ENCODE measurements at regions not wholly inside any gene's neighbourhood (a gene's known extent, or its start where the extent isn't known, plus 50 kb on each side); places are given as distances from the start of the nearest gene placed in this dataset.
A peak's percentile ranks its signal among the peaks of the same experiment; 100 is the strongest.

DNA sequence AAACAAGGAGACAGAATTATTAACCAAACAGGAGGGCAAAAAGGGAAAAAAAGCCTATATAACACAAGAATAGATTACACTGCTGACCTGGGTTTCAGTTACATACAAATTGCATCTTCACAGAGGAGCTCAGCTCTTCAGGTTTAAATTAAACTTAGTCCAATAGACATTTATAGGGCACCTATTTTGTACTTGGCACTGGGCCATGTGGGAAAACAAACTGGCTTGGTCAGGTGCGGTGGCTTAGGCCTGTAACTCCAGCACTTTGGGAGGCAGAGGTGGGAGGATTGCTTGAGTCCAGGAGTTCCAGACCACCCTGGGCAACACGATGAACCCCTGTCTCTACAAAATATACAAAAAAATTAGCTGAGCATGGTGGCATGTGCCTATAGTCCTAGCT is 62.3 kb upstream of the CCDC6 start:
- no peak overlapping the region for H3K4me3 ChIP-seq
- BruUV-seq (replicated peaks): no TSS peak
- no peaks in the 10 kb centered on the region for H3K9me3 ChIP-seq (replicated peaks; ENCODE audit: control insufficient read depth, insufficient read depth, low read depth, low read length)
- WGBS (ENCODE audit: insufficient coverage, low coverage, missing lambda C conversion rate): 23% methylated on average over 2 of the region's 2 CpGs
- H3K9me1 ChIP-seq (ENCODE audit: control insufficient read depth, insufficient read depth, low read length): no peaks in the 10 kb centered on the region
- no peaks in the 10 kb centered on the region for H3K27me3 ChIP-seq (ENCODE audit: control insufficient read depth in 2 of 2, insufficient read depth in 2 of 2, low read length in 2 of 2)
- no peaks in the 10 kb centered on the region for H3K36me3 ChIP-seq (ENCODE audit: control insufficient read depth, insufficient read depth, low read length)
- intact Hi-C loops (cut with micrococcal nuclease): no loop called here
- no peaks in the 10 kb centered on the region for H4K20me1 ChIP-seq (replicated peaks; ENCODE audit: control insufficient read depth, insufficient read depth, low read length)
- DNase-seq (ENCODE audit: extremely low read depth in 1 of 4, low spot score in 3 of 4) (no peak), ATAC-seq (no peak), FAIRE-seq (no peak)
- no peak overlapping the region for H2AFZ ChIP-seq (ENCODE audit: low read depth, low read length)
- no peak overlapping the region for H3K27ac ChIP-seq (ENCODE audit: extremely low read depth, low read depth, low read length)
- ChIA-PET CTCF (ENCODE audit: low intra/inter-chr PET ratio) (no interaction called here), POLR2A (interaction anchor here (0.9 kb wide), 1 partner anchor 16 kb away, joined by 3 read pairs; no protein-coding TSS in a partner anchor)
- in situ Hi-C loops (cut with MboI): no loop called here
- H3K79me2 ChIP-seq (ENCODE audit: control insufficient read depth, insufficient read depth, low read length): no peaks in the 10 kb centered on the region
- TF ChIP-seq NFIC (IDR thresholded peaks at IDR 0.05) (peak; percentile 64), IFI16 (CRISPR knock-in tag; IDR thresholded peaks at IDR 0.05) (no peak), TBL1XR1 (IDR thresholded peaks at IDR 0.05; ENCODE audit: low read length in 2 of 2) (no peak)
- H3K4me1 ChIP-seq (replicated peaks in 1 of 2; ENCODE audit: control insufficient read depth in 2 of 2, insufficient read depth in 2 of 2, low read length in 2 of 2): peaks cover 3 to 10% of the 10 kb centered on the region in 2 experiments; a peak in 3 of 5 replicates
- H3K4me2 ChIP-seq (ENCODE audit: insufficient read depth, low read length): no peak overlapping the region
- no peak overlapping the region for H3K9ac ChIP-seq (ENCODE audit: insufficient read depth in 1 of 2, low read depth in 2 of 2, low read length in 2 of 2)

DNA sequence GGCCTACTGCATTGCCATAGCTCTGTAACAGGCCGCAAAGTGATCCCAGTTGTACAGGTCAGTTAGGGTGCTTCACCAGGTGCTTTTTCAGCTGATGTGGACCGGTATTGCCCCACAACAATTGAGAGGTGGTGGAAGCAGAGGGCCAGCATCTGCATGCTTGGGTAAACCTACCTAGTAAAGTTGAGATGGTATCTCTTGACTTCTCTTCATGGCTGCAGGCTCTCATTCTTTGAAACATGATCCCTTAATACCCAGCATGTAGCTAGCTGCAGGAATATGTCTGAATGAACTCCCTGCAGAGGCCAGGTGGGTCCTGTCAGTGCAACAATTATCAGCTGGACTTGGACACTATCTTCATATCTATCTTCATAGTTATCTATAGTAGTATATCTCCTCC is 60.7 kb upstream of the CCDC6 start:
- Histone ChIP-seq H3K9me1 (ENCODE audit: control insufficient read depth, insufficient read depth, low read length) (no peaks in the 10 kb centered on the region), H3K4me2 (ENCODE audit: insufficient read depth, low read length) (no peak overlapping the region), H2AFZ (ENCODE audit: low read depth, low read length) (no peak overlapping the region; the same call in 1 of the 2 replicates), H3K4me3 (no peak overlapping the region), H3K79me2 (ENCODE audit: control insufficient read depth, insufficient read depth, low read length) (no peaks in the 10 kb centered on the region), H3K27ac (ENCODE audit: extremely low read depth, low read depth, low read length) (no peak overlapping the region), H3K4me1 (replicated peaks in 1 of 2; ENCODE audit: control insufficient read depth in 2 of 2, insufficient read depth in 2 of 2, low read length in 2 of 2) (peaks cover 3 to 10% of the 10 kb centered on the region in 2 experiments; a peak in 3 of 5 replicates), H3K36me3 (ENCODE audit: control insufficient read depth, insufficient read depth, low read length) (no peaks in the 10 kb centered on the region), H4K20me1 (replicated peaks; ENCODE audit: control insufficient read depth, insufficient read depth, low read length) (no peaks in the 10 kb centered on the region), H3K9ac (ENCODE audit: insufficient read depth in 1 of 2, low read depth in 2 of 2, low read length in 2 of 2) (no peak overlapping the region), H3K9me3 (replicated peaks; ENCODE audit: control insufficient read depth, insufficient read depth, low read depth, low read length) (no peaks in the 10 kb centered on the region), H3K27me3 (ENCODE audit: control insufficient read depth in 2 of 2, insufficient read depth in 2 of 2, low read length in 2 of 2) (no peaks in the 10 kb centered on the region)
- intact Hi-C loops (cut with micrococcal nuclease) (no loop called here), in situ Hi-C loops (cut with MboI) (no loop called here)
- POLR2A ChIA-PET: interaction anchor here (0.6 kb wide), 1 partner anchor 82 kb away, joined by 3 read pairs; no protein-coding TSS in a partner anchor
- TF ChIP-seq KLF6 (CRISPR knock-in tag; IDR thresholded peaks at IDR 0.05; ENCODE audit: borderline replicate concordance): no peak
- TF ChIP-seq KDM4B (IDR thresholded peaks at IDR 0.05; ENCODE audit: borderline replicate concordance in 2 of 2, low read depth in 1 of 2): no peak
- TF ChIP-seq, protein P1, sequence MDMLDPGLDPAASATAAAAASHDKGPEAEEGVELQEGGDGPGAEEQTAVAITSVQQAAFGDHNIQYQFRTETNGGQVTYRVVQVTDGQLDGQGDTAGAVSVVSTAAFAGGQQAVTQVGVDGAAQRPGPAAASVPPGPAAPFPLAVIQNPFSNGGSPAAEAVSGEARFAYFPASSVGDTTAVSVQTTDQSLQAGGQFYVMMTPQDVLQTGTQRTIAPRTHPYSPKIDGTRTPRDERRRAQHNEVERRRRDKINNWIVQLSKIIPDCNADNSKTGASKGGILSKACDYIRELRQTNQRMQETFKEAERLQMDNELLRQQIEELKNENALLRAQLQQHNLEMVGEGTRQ (CRISPR knock-in tag; IDR thresholded peaks at IDR 0.05): no peak
- DNase-seq (ENCODE audit: extremely low read depth in 1 of 4, low spot score in 3 of 4) (no peak), FAIRE-seq (no peak), ATAC-seq (peak; percentile 24; the same call in 1 of the 3 replicates)
- 28% methylated on average over 2 of the region's 2 CpGs for WGBS (ENCODE audit: insufficient coverage, low coverage, missing lambda C conversion rate)
- BruUV-seq (replicated peaks): no TSS peak
- CTCF ChIA-PET (ENCODE audit: low intra/inter-chr PET ratio): no interaction called here
